Neuronal stem cell (in vitro differentiated cells): ENCODE measurements at regions not wholly inside any gene's neighbourhood (a gene's known extent, or its start where the extent isn't known, plus 50 kb on each side); places are given as distances from the start of the nearest gene placed in this dataset.
"Not testable (repeated sequence)": the region's sequence is repeated elsewhere in the genome, so short reads cannot be mapped to it uniquely, and the experiment has no call there.

Source experiments
- DNase-seq: peaks from one replicate; pipeline ENCODE4 v3.0.0-alpha.2; 2013; ENCODE audit warnings: low spot score
- H2AFZ ChIP-seq: one replicate; pipeline ENCODE4 v1.6.1; 2013; ENCODE audit warnings: mild to moderate bottlenecking, low read length, inconsistent platforms
- H2AK5ac ChIP-seq: 2 replicates; pipeline ENCODE4 v1.6.1; 2013; ENCODE audit warnings: low read depth, mild to moderate bottlenecking, inconsistent platforms, low read length, moderate library complexity, mixed read lengths
- H2BK120ac ChIP-seq: 2 replicates; pipeline ENCODE4 v1.6.1; 2013; ENCODE audit warnings: low read depth, mild to moderate bottlenecking, inconsistent platforms, low read length, moderate library complexity, mixed read lengths
- H2BK12ac ChIP-seq: one replicate; pipeline ENCODE4 v1.6.1; 2013; ENCODE audit warnings: low read length, inconsistent platforms
- H2BK15ac ChIP-seq: 2 replicates; pipeline ENCODE4 v1.6.1; 2013; ENCODE audit warnings: mild to moderate bottlenecking, low read length, inconsistent platforms, mixed read lengths
- H2BK5ac ChIP-seq: one replicate; pipeline ENCODE4 v1.6.1; 2013; ENCODE audit warnings: inconsistent platforms, mild to moderate bottlenecking, low read length, moderate library complexity
- H3K14ac ChIP-seq: one replicate; pipeline ENCODE4 v1.6.1; 2013; ENCODE audit warnings: low read length, inconsistent platforms
- H3K18ac ChIP-seq: 2 replicates; pipeline ENCODE4 v1.6.1; 2013; ENCODE audit warnings: low read length, inconsistent platforms
- H3K23ac ChIP-seq: 2 replicates; pipeline ENCODE4 v1.6.1; 2013; ENCODE audit warnings: low read depth, mild to moderate bottlenecking, mixed read lengths, low read length, inconsistent platforms; ENCODE audit not compliant: poor library complexity
- H3K27ac ChIP-seq: replicated peaks from 3 replicates; pipeline ENCODE4 v1.5.1; 2013; ENCODE audit warnings: low read length, inconsistent platforms
- H3K27me3 ChIP-seq, 3 experiments: 2 replicates each; pipeline ENCODE4 v1.6.1; 2013; ENCODE audit warnings: low read length in 3 of 3, mild to moderate bottlenecking in 2 of 3, inconsistent platforms in 1 of 3, low read depth in 1 of 3, mixed read lengths in 1 of 3, moderate library complexity in 1 of 3; ENCODE audit not compliant: control insufficient read depth in 3 of 3, insufficient read depth in 3 of 3
- H3K36me3 ChIP-seq, 2 donors: replicated peaks in 1 of 2; 2 replicates each; pipeline ENCODE4 v1.6.1; 2013; ENCODE audit warnings: low read length in 2 of 2; ENCODE audit not compliant: control insufficient read depth in 2 of 2, insufficient read depth in 2 of 2
- H3K4ac ChIP-seq: 2 replicates; pipeline ENCODE4 v1.6.1; 2013; ENCODE audit warnings: inconsistent platforms, mild to moderate bottlenecking, low read length, moderate library complexity
- H3K4me1 ChIP-seq, 2 donors: 1 replicate in 1 of 2; 2 replicates in 1 of 2; pipeline ENCODE4 v1.6.1; 2013; ENCODE audit warnings: low read length in 2 of 2, low read depth in 1 of 2; ENCODE audit not compliant: control insufficient read depth in 2 of 2, insufficient read depth in 1 of 2
- H3K4me2 ChIP-seq: one replicate; pipeline ENCODE4 v1.6.1; 2013; ENCODE audit warnings: mild to moderate bottlenecking, low read length, inconsistent platforms; ENCODE audit not compliant: insufficient read depth, poor library complexity, severe bottlenecking
- H3K4me3 ChIP-seq, 2 donors: 2 replicates each; pipeline ENCODE4 v1.5.1; 2013; ENCODE audit warnings: low read length in 2 of 2, mild to moderate bottlenecking in 2 of 2, inconsistent platforms in 1 of 2, moderate library complexity in 1 of 2
- H3K79me1 ChIP-seq: one replicate; pipeline ENCODE4 v1.6.1; 2013; ENCODE audit warnings: low read depth, mild to moderate bottlenecking, inconsistent platforms, low read length, moderate library complexity
- H3K9ac ChIP-seq: one replicate; pipeline ENCODE4 v1.6.1; 2013; ENCODE audit warnings: mild to moderate bottlenecking, low read depth, low read length, inconsistent platforms; ENCODE audit not compliant: poor library complexity
- H3K9me3 ChIP-seq, 2 donors: replicated peaks in 1 of 2; 2 replicates each; pipeline versions ENCODE3 to v1.6.1; 2013; ENCODE audit warnings: low read length in 2 of 2, mild to moderate bottlenecking in 2 of 2, inconsistent platforms in 1 of 2, low read depth in 1 of 2, mixed read lengths in 1 of 2, moderate library complexity in 1 of 2; ENCODE audit not compliant: control insufficient read depth in 2 of 2, insufficient read depth in 1 of 2
- H4K8ac ChIP-seq: one replicate; pipeline ENCODE4 v1.6.1; 2013; ENCODE audit warnings: low read depth, mild to moderate bottlenecking, inconsistent platforms, low read length, moderate library complexity
- H4K91ac ChIP-seq: one replicate; pipeline ENCODE4 v1.6.1; 2013; ENCODE audit warnings: low read length, low read depth, mild to moderate bottlenecking, inconsistent platforms; ENCODE audit not compliant: poor library complexity
- WGBS, 2 donors: extraction: QIAGEN DNeasy Blood & Tissue Kit; methylation state at CpG; one replicate each; pipeline ENCODE4 v1.1.7; 2013; ENCODE audit warnings: missing lambda C conversion rate in 2 of 2, mixed read lengths in 1 of 2; ENCODE audit not compliant: insufficient read length in 2 of 2, insufficient replicate concordance in 1 of 2; ENCODE audit errors: extremely low coverage in 2 of 2; 5-methylcytosine and 5-hydroxymethylcytosine counted together

DNA sequence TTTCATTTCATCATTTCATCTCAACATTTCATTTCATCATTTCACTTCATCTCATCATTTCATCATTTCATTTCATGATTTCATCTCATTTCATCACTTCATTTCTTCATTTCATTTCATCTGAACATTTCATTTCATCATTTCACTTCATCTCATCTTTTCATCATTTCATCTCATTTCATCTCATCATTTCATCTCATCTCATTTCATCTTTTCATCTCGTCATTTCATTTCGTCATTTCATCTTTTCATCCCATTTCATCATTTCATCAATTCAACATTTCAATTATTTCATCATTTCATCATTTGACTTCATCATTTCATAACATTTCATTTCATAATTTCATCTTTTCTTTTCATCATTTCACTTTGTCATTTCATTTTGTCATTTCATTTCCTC lies 128.4 kb downstream of the ANKRD30BL start:
- H3K9ac ChIP-seq, result no peak overlapping the region

DNA sequence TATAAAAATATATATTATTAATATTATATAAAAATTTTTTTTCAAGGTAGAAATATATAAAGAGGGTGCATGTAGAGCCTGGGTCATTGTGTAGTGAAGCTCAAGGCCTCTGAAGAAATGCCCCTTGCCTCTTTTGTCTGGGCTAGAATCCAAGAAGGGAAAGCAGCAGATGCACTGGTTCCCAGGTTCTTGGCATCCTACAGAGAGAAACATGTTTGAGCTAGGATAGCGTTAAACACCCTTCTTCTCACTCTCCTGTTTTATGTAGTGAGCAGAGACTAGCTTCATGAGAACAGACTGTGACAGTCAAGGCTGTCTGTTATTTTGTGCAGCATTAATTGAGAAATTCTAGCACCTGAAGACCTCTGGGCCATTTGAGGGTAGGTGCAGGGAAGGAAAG lies 149.7 kb downstream of the ANKRD30BL start:
- not testable (repeated sequence) for H2BK12ac ChIP-seq, H3K23ac ChIP-seq, H4K8ac ChIP-seq, DNase-seq, H3K4me2 ChIP-seq, H2BK5ac ChIP-seq, H2AFZ ChIP-seq, H2BK15ac ChIP-seq, H3K4me1 ChIP-seq, H3K14ac ChIP-seq, H2BK120ac ChIP-seq, H3K18ac ChIP-seq, H3K4me3 ChIP-seq, H3K79me1 ChIP-seq, H3K9me3 ChIP-seq, H3K9ac ChIP-seq, H4K91ac ChIP-seq, H3K4ac ChIP-seq, H3K36me3 ChIP-seq, H2AK5ac ChIP-seq, H3K27ac ChIP-seq
- H3K27me3 ChIP-seq, result peaks cover 5 to 33% (median 9%) of the 10 kb centered on the region in 3 experiments
- WGBS, 2 donors, result no CpG with 5 or more reads among the region's 1 CpG

More for the DNA sequence above, 128.4 kb downstream of the ANKRD30BL start:
- Histone ChIP-seq H4K91ac (no peak overlapping the region), H3K27ac (no peak overlapping the region), H3K27me3 (peaks cover 0 to 8% (median 0%) of the 10 kb centered on the region in 3 experiments), H2BK5ac (no peak overlapping the region), H3K4me1 (no peaks in the 10 kb centered on the region), H2AFZ (no peak overlapping the region), H2BK120ac (no peak overlapping the region), H3K4me3 (no peak overlapping the region), H3K79me1 (no peaks in the 10 kb centered on the region), H3K9me3 (no peaks in the 10 kb centered on the region), H3K23ac (no peak overlapping the region), H4K8ac (no peak overlapping the region), H3K4ac (no peak overlapping the region), H3K4me2 (no peak overlapping the region), H3K18ac (no peak overlapping the region), H3K36me3 (no peaks in the 10 kb centered on the region), H2AK5ac (no peak overlapping the region), H2BK12ac (no peak overlapping the region), H2BK15ac (no peak overlapping the region), H3K14ac (no peak overlapping the region)
- no peak for DNase-seq
- WGBS, 2 donors, result 100% methylated on average over 2 of the region's 2 CpGs

DNA sequence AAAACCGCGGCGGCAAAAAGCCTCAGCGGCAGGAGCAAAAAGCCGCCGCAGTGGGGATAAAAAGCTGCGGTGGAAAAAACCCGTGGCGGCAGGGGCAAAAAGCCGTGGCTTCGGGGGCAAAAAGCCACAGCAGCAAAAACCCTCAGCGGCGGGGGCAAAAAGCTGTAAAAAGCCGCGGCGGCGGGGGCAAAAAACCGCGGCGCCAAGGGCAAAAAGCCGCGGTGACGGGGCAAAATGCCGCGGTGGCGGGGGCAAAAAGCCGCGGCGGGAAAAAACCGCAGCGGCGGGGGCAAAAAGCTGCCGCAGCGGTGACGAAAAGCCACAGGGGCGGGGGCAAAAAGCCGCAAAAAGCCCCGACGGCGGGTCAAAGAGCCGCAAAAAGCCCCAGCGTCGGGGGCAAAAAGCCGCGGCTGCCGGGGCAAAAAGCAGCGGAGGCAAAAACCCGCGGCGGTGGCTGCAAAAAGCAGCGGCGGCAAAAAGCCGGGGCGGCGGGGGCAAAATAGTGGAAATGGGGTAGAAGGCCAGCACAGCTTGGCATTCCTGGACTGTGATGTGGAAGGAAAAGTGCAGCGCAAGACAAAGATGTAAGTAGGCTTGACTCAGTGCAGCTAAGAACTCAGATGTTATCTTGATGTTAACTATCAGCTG lies 151.8 kb downstream of the ANKRD30BL start:
- H2BK120ac ChIP-seq, result no peak overlapping the region
- H3K23ac ChIP-seq, result no peak overlapping the region
- no peak overlapping the region for H2AK5ac ChIP-seq
- H3K36me3 ChIP-seq, result no peaks in the 10 kb centered on the region
- H2BK5ac ChIP-seq, result no peak overlapping the region
- no CpG with 5 or more reads among the region's 56 CpGs for WGBS, 2 donors
- no peak overlapping the region for H4K91ac ChIP-seq
- H3K18ac ChIP-seq, result peak overlapping the region; percentile 93
- no peak overlapping the region for H4K8ac ChIP-seq
- no peaks in the 10 kb centered on the region for H3K9me3 ChIP-seq
- H3K79me1 ChIP-seq, result no peaks in the 10 kb centered on the region
- H2AFZ ChIP-seq, result peak overlapping the region; percentile 83
- peaks cover 5 to 33% (median 9%) of the 10 kb centered on the region in 3 experiments for H3K27me3 ChIP-seq
- no peak overlapping the region for H3K4ac ChIP-seq
- H2BK12ac ChIP-seq, result no peak overlapping the region
- H3K4me2 ChIP-seq, result peak overlapping the region; percentile 62
- H3K14ac ChIP-seq, result no peak overlapping the region
- H3K4me3 ChIP-seq, result peak overlapping the region in 1 of 2 donors; percentile 74
- no peaks in the 10 kb centered on the region for H3K4me1 ChIP-seq
- DNase-seq, result no peak
- H3K9ac ChIP-seq, result no peak overlapping the region
- no peak overlapping the region for H3K27ac ChIP-seq
- no peak overlapping the region for H2BK15ac ChIP-seq

DNA sequence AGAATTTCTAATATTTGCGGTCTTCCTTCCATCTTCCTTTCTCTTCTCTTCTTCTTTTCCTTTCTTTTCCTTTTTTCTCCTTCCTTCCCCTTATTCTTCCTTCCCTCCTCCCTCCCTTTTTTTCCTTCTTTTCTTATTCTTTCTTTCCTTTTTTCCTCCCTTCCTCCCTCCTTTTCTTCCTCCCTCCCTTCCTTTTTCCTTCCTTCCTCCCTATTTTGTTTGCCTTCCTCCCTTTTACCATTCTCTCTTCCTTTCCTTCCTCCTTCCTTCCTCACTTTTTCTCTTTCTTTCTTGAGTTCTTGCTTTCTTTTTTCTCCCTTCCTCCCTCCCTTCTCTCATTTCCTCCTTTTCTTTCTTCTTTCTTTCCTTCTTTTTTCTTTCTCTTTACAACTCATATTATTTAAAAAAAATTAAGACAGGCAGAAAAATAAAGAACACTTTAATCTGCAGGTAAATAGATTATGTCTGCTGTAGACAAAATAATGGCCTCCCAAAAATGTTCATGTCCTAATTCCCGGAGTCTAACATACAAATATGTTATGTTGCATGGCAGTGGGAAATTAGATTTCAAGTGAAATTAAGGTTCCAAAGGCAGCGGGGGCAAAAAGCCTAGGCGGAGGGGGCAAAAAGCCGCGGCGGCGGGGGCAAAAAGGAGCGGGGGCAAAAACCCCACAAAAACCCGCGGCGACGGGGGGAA lies 152.4 kb downstream of the ANKRD30BL start:
- no peaks in the 10 kb centered on the region for H3K9me3 ChIP-seq
- no peak overlapping the region for H3K4ac ChIP-seq
- no peak overlapping the region for H4K91ac ChIP-seq
- peak overlapping the region; percentile 62 for H3K4me2 ChIP-seq
- H2AK5ac ChIP-seq, result no peak overlapping the region
- no peak overlapping the region for H3K23ac ChIP-seq
- no peaks in the 10 kb centered on the region for H3K79me1 ChIP-seq
- H4K8ac ChIP-seq, result no peak overlapping the region
- H3K4me1 ChIP-seq, result no peaks in the 10 kb centered on the region
- no peak overlapping the region for H2BK15ac ChIP-seq
- no CpG with 5 or more reads among the region's 13 CpGs for WGBS, 2 donors
- H2BK5ac ChIP-seq, result no peak overlapping the region
- no peak overlapping the region for H2BK120ac ChIP-seq
- no peak overlapping the region for H3K9ac ChIP-seq
- no peak for DNase-seq
- H3K18ac ChIP-seq, result no peak overlapping the region
- H3K4me3 ChIP-seq, result peak overlapping the region in 1 of 2 donors; percentile 74
- no peak overlapping the region for H3K27ac ChIP-seq
- peak overlapping the region; percentile 83 for H2AFZ ChIP-seq
- H3K36me3 ChIP-seq, result no peaks in the 10 kb centered on the region
- H3K27me3 ChIP-seq, result peaks cover 5 to 33% (median 9%) of the 10 kb centered on the region in 3 experiments
- no peak overlapping the region for H2BK12ac ChIP-seq
- no peak overlapping the region for H3K14ac ChIP-seq
